Right atrium auricular region (tissue), 2 donors: ENCODE measurements at regions not wholly inside any gene's neighbourhood (a gene's known extent, or its start where the extent isn't known, plus 50 kb on each side); places are given as distances from the start of the nearest gene placed in this dataset.

ENCODE experiments used
- DNase-seq: peaks from one replicate; pipeline ENCODE4 v3.0.0-alpha.2; 2019; ENCODE audit warnings: low spot score
- H3K27ac ChIP-seq, 2 donors: fragments of 200-600 bp; sonication (generic); 1 replicate in 1 of 2; 2 replicates in 1 of 2; pipeline ENCODE4 v1.5.1; 2016 to 2019
- H3K27me3 ChIP-seq, 2 donors: fragments of 200-600 bp; sonication (generic); one replicate each; pipeline versions ENCODE4 v1.5.1 to v1.6.0; 2017 to 2019
- H3K36me3 ChIP-seq: fragments of 200-600 bp; sonication (generic); one replicate; pipeline ENCODE4 v1.5.1; 2016
- H3K4me1 ChIP-seq, 2 donors: fragments of 200-600 bp; sonication (generic); one replicate each; pipeline versions ENCODE4 v1.5.1 to v1.6.0; 2017 to 2019
- H3K4me3 ChIP-seq, 2 donors: fragments of 200-600 bp; sonication (generic); 1 replicate in 1 of 2; 2 replicates in 1 of 2; pipeline ENCODE4 v1.5.1; 2017 to 2019; ENCODE audit warnings: mild to moderate bottlenecking in 1 of 2, moderate library complexity in 1 of 2
- H3K9me3 ChIP-seq, 2 donors: fragments of 200-600 bp; sonication (generic); one replicate each; pipeline ENCODE4 v1.5.1; 2019
- CTCF ChIP-seq, 2 donors: fragments of 200-600 bp; sonication (generic); IDR thresholded peaks; one replicate each; pipeline ENCODE4 v1.5.1; 2019; ENCODE audit warnings: antibody characterized with exemption in 2 of 2

- H3K4me1 ChIP-seq: peaks cover 0 to 21% of the 10 kb centered on the region in 2 donors
- H3K27ac ChIP-seq: no peak overlapping the region
- TF ChIP-seq CTCF (IDR thresholded peaks at IDR 0.05): no peak
- no peaks in the 10 kb centered on the region for H3K27me3 ChIP-seq
- no peak overlapping the region for H3K4me3 ChIP-seq
- DNase-seq: no peak
- no peaks in the 10 kb centered on the region for H3K9me3 ChIP-seq
- no peaks in the 10 kb centered on the region for H3K36me3 ChIP-seq
Measured at GRCh38 chr3:193831495-193832455, 238.8 kb downstream of the OPA1 start.

- Histone ChIP-seq H3K27ac (peak overlapping the region in 1 of 2 donors; percentile 23), H3K4me1 (peaks cover 0 to 17% of the 10 kb centered on the region in 2 donors), H3K4me3 (no peak overlapping the region), H3K36me3 (no peaks in the 10 kb centered on the region), H3K9me3 (no peaks in the 10 kb centered on the region), H3K27me3 (no peaks in the 10 kb centered on the region)
- DNase-seq: no peak
- no peak for TF ChIP-seq CTCF (IDR thresholded peaks at IDR 0.05)
Measured at GRCh38 chr3:193832833-193833413, 239.9 kb downstream of the OPA1 start.

GRCh38 chr3:193833592-193833991 is 240.6 kb downstream of the OPA1 start:
- Histone ChIP-seq H3K9me3 (no peaks in the 10 kb centered on the region), H3K4me1 (peaks cover 0 to 17% of the 10 kb centered on the region in 2 donors), H3K36me3 (no peaks in the 10 kb centered on the region), H3K27ac (no peak overlapping the region), H3K27me3 (no peaks in the 10 kb centered on the region), H3K4me3 (no peak overlapping the region)
- no peak for TF ChIP-seq CTCF (IDR thresholded peaks at IDR 0.05)
- no peak for DNase-seq

- Histone ChIP-seq H3K27ac (no peak overlapping the region), H3K4me3 (no peak overlapping the region), H3K4me1 (peaks cover 0 to 17% of the 10 kb centered on the region in 2 donors), H3K27me3 (no peaks in the 10 kb centered on the region), H3K36me3 (no peaks in the 10 kb centered on the region), H3K9me3 (no peaks in the 10 kb centered on the region)
- no peak for TF ChIP-seq CTCF (IDR thresholded peaks at IDR 0.05)
- DNase-seq: no peak
Measured at GRCh38 chr3:193835414-193835813, 242.4 kb downstream of the OPA1 start.

- no peak for DNase-seq
- no peaks in the 10 kb centered on the region for H3K36me3 ChIP-seq
- H3K4me3 ChIP-seq: no peak overlapping the region
- H3K9me3 ChIP-seq: no peaks in the 10 kb centered on the region
- TF ChIP-seq CTCF (IDR thresholded peaks at IDR 0.05): no peak
- peaks cover 0 to 17% of the 10 kb centered on the region in 2 donors for H3K4me1 ChIP-seq
- no peaks in the 10 kb centered on the region for H3K27me3 ChIP-seq
- no peak overlapping the region for H3K27ac ChIP-seq
Measured at GRCh38 chr3:193836511-193836910, 243.5 kb downstream of the OPA1 start.
